ENCODE measurements at regions not wholly inside any gene's neighbourhood (a gene's known extent, or its start where the extent isn't known, plus 50 kb on each side); places are given as distances from the start of the nearest gene placed in this dataset.
"Not testable (repeated sequence)": the region's sequence is repeated elsewhere in the genome, so short reads cannot be mapped to it uniquely, and the experiment has no call there.

GRCh38 chr1:104057219-104057898 is 307.7 kb downstream of the AMY1C start:
- H3K36me3 ChIP-seq (ENCODE audit: control insufficient read depth in 1 of 2, insufficient read depth in 2 of 2, low read length in 1 of 2); ATAC-seq (ENCODE audit: low FRiP score); H3K4me3 ChIP-seq (ENCODE audit: low read length in 2 of 2); H3K27ac ChIP-seq (ENCODE audit: low read depth in 1 of 2, low read length in 2 of 2); H3K4me1 ChIP-seq (ENCODE audit: control insufficient read depth in 1 of 2, insufficient read depth in 2 of 2, low read length in 2 of 2); H3K9me3 ChIP-seq (ENCODE audit: control insufficient read depth, low read length); H3K27me3 ChIP-seq (ENCODE audit: control insufficient read depth in 1 of 2, insufficient read depth in 2 of 2, low read length in 1 of 2); intact Hi-C loops (cut with DNase I); DNase-seq: not testable (repeated sequence)
- WGBS, 2 donors: 65 to 68% methylated on average over 6 of the region's 6 CpGs

- H3K9me3 ChIP-seq (ENCODE audit: control insufficient read depth, low read length); DNase-seq; intact Hi-C loops (cut with DNase I); H3K36me3 ChIP-seq (ENCODE audit: control insufficient read depth in 1 of 2, insufficient read depth in 2 of 2, low read length in 1 of 2); H3K27me3 ChIP-seq (ENCODE audit: control insufficient read depth in 1 of 2, insufficient read depth in 2 of 2, low read length in 1 of 2); ATAC-seq (ENCODE audit: low FRiP score); H3K4me3 ChIP-seq (ENCODE audit: low read length in 2 of 2); H3K4me1 ChIP-seq (ENCODE audit: control insufficient read depth in 1 of 2, insufficient read depth in 2 of 2, low read length in 2 of 2); H3K27ac ChIP-seq (ENCODE audit: low read depth in 1 of 2, low read length in 2 of 2): not testable (repeated sequence)
- WGBS, 2 donors: 86 to 88% methylated on average over 3 of the region's 3 CpGs
These were observed 311.9 kb downstream of the AMY1C start for GRCh38 chr1:104061637-104062036.

GRCh38 chr1:104064399-104064798 is 314.7 kb downstream of the AMY1C start:
- no peaks in the 10 kb centered on the region for H3K9me3 ChIP-seq (ENCODE audit: control insufficient read depth, low read length)
- intact Hi-C loops (cut with DNase I): no loop called here
- no peak overlapping the region for H3K27ac ChIP-seq (ENCODE audit: low read depth in 1 of 2, low read length in 2 of 2)
- DNase-seq (no peak), ATAC-seq (ENCODE audit: low FRiP score) (no peak)
- H3K36me3 ChIP-seq (ENCODE audit: control insufficient read depth in 1 of 2, insufficient read depth in 2 of 2, low read length in 1 of 2): no peaks in the 10 kb centered on the region
- H3K4me3 ChIP-seq (ENCODE audit: low read length in 2 of 2): no peak overlapping the region
- no peaks in the 10 kb centered on the region for H3K27me3 ChIP-seq (ENCODE audit: control insufficient read depth in 1 of 2, insufficient read depth in 2 of 2, low read length in 1 of 2)
- H3K4me1 ChIP-seq (ENCODE audit: control insufficient read depth in 1 of 2, insufficient read depth in 2 of 2, low read length in 2 of 2): no peaks in the 10 kb centered on the region

- intact Hi-C loops (cut with DNase I): no loop called here
- Histone ChIP-seq H3K27ac (ENCODE audit: low read depth in 1 of 2, low read length in 2 of 2) (no peak overlapping the region), H3K27me3 (ENCODE audit: control insufficient read depth in 1 of 2, insufficient read depth in 2 of 2, low read length in 1 of 2) (no peaks in the 10 kb centered on the region), H3K9me3 (ENCODE audit: control insufficient read depth, low read length) (no peaks in the 10 kb centered on the region), H3K4me1 (ENCODE audit: control insufficient read depth in 1 of 2, insufficient read depth in 2 of 2, low read length in 2 of 2) (no peaks in the 10 kb centered on the region), H3K4me3 (ENCODE audit: low read length in 2 of 2) (no peak overlapping the region), H3K36me3 (ENCODE audit: control insufficient read depth in 1 of 2, insufficient read depth in 2 of 2, low read length in 1 of 2) (no peaks in the 10 kb centered on the region)
- WGBS, 2 donors: 89 to 95% methylated on average over 23 of the region's 23 CpGs
- ATAC-seq (ENCODE audit: low FRiP score) (no peak), DNase-seq (peak in 1 of 2 donors; percentile 65)
These were observed 323.2 kb downstream of the AMY1C start for GRCh38 chr1:104072915-104073371.

GRCh38 chr1:104073463-104073902 is 323.8 kb downstream of the AMY1C start:
- WGBS, 2 donors: 88 to 89% methylated on average over 19 of the region's 19 CpGs
- Histone ChIP-seq H3K4me3 (ENCODE audit: low read length in 2 of 2) (no peak overlapping the region), H3K27me3 (ENCODE audit: control insufficient read depth in 1 of 2, insufficient read depth in 2 of 2, low read length in 1 of 2) (no peaks in the 10 kb centered on the region), H3K27ac (ENCODE audit: low read depth in 1 of 2, low read length in 2 of 2) (no peak overlapping the region), H3K4me1 (ENCODE audit: control insufficient read depth in 1 of 2, insufficient read depth in 2 of 2, low read length in 2 of 2) (no peaks in the 10 kb centered on the region), H3K9me3 (ENCODE audit: control insufficient read depth, low read length) (no peaks in the 10 kb centered on the region), H3K36me3 (ENCODE audit: control insufficient read depth in 1 of 2, insufficient read depth in 2 of 2, low read length in 1 of 2) (no peaks in the 10 kb centered on the region)
- intact Hi-C loops (cut with DNase I): no loop called here
- ATAC-seq (ENCODE audit: low FRiP score) (peak; percentile 19), DNase-seq (peak; percentile 40 to 63)

- Histone ChIP-seq H3K27me3 (ENCODE audit: control insufficient read depth in 1 of 2, insufficient read depth in 2 of 2, low read length in 1 of 2) (no peaks in the 10 kb centered on the region), H3K4me1 (ENCODE audit: control insufficient read depth in 1 of 2, insufficient read depth in 2 of 2, low read length in 2 of 2) (no peaks in the 10 kb centered on the region), H3K36me3 (ENCODE audit: control insufficient read depth in 1 of 2, insufficient read depth in 2 of 2, low read length in 1 of 2) (no peaks in the 10 kb centered on the region), H3K9me3 (ENCODE audit: control insufficient read depth, low read length) (no peaks in the 10 kb centered on the region), H3K27ac (ENCODE audit: low read depth in 1 of 2, low read length in 2 of 2) (no peak overlapping the region), H3K4me3 (ENCODE audit: low read length in 2 of 2) (no peak overlapping the region)
- 73 to 77% methylated on average over 2 of the region's 2 CpGs for WGBS, 2 donors
- DNase-seq (no peak), ATAC-seq (ENCODE audit: low FRiP score) (no peak)
- intact Hi-C loops (cut with DNase I): no loop called here
These were observed 332.5 kb downstream of the AMY1C start for GRCh38 chr1:104082221-104082620.

- 68 to 73% methylated on average over 3 of the region's 3 CpGs for WGBS, 2 donors
- Histone ChIP-seq H3K27me3 (ENCODE audit: control insufficient read depth in 1 of 2, insufficient read depth in 2 of 2, low read length in 1 of 2) (no peaks in the 10 kb centered on the region), H3K27ac (ENCODE audit: low read depth in 1 of 2, low read length in 2 of 2) (no peak overlapping the region), H3K4me3 (ENCODE audit: low read length in 2 of 2) (no peak overlapping the region), H3K36me3 (ENCODE audit: control insufficient read depth in 1 of 2, insufficient read depth in 2 of 2, low read length in 1 of 2) (no peaks in the 10 kb centered on the region), H3K4me1 (ENCODE audit: control insufficient read depth in 1 of 2, insufficient read depth in 2 of 2, low read length in 2 of 2) (no peaks in the 10 kb centered on the region), H3K9me3 (ENCODE audit: control insufficient read depth, low read length) (no peaks in the 10 kb centered on the region)
- DNase-seq (no peak), ATAC-seq (ENCODE audit: low FRiP score) (no peak)
- intact Hi-C loops (cut with DNase I): no loop called here
These were observed 334.7 kb downstream of the AMY1C start for GRCh38 chr1:104084380-104084779.

- H3K27me3 ChIP-seq (ENCODE audit: control insufficient read depth in 1 of 2, insufficient read depth in 2 of 2, low read length in 1 of 2): no peaks in the 10 kb centered on the region
- DNase-seq (no peak), ATAC-seq (ENCODE audit: low FRiP score) (no peak)
- H3K4me1 ChIP-seq (ENCODE audit: control insufficient read depth in 1 of 2, insufficient read depth in 2 of 2, low read length in 2 of 2): no peaks in the 10 kb centered on the region
- H3K27ac ChIP-seq (ENCODE audit: low read depth in 1 of 2, low read length in 2 of 2): no peak overlapping the region
- H3K9me3 ChIP-seq (ENCODE audit: control insufficient read depth, low read length): no peaks in the 10 kb centered on the region
- intact Hi-C loops (cut with DNase I): no loop called here
- no peaks in the 10 kb centered on the region for H3K36me3 ChIP-seq (ENCODE audit: control insufficient read depth in 1 of 2, insufficient read depth in 2 of 2, low read length in 1 of 2)
- no peak overlapping the region for H3K4me3 ChIP-seq (ENCODE audit: low read length in 2 of 2)
- WGBS, 2 donors: 67 to 76% methylated on average over 1 of the region's 1 CpG
These were observed 343.0 kb downstream of the AMY1C start for GRCh38 chr1:104092698-104093097.

- Histone ChIP-seq H3K4me3 (ENCODE audit: low read length in 2 of 2) (no peak overlapping the region), H3K9me3 (ENCODE audit: control insufficient read depth, low read length) (no peaks in the 10 kb centered on the region), H3K36me3 (ENCODE audit: control insufficient read depth in 1 of 2, insufficient read depth in 2 of 2, low read length in 1 of 2) (no peaks in the 10 kb centered on the region), H3K4me1 (ENCODE audit: control insufficient read depth in 1 of 2, insufficient read depth in 2 of 2, low read length in 2 of 2) (no peaks in the 10 kb centered on the region), H3K27ac (ENCODE audit: low read depth in 1 of 2, low read length in 2 of 2) (no peak overlapping the region), H3K27me3 (ENCODE audit: control insufficient read depth in 1 of 2, insufficient read depth in 2 of 2, low read length in 1 of 2) (no peaks in the 10 kb centered on the region)
- ATAC-seq (ENCODE audit: low FRiP score) (no peak), DNase-seq (no peak)
- intact Hi-C loops (cut with DNase I): no loop called here
- 51% methylated on average over 3 of the region's 3 CpGs for WGBS, 2 donors
These were observed 349.1 kb downstream of the AMY1C start for GRCh38 chr1:104098837-104099236.
